Activated T-helper 9 cell treated with anti-CD3 and anti-CD28 coated beads, Interleukin-2, amount 50 U/mL, for 16 hours (primary cell): ENCODE measurements at regions not wholly inside any gene's neighbourhood (a gene's known extent, or its start where the extent isn't known, plus 50 kb on each side); places are given as distances from the start of the nearest gene placed in this dataset.

Source experiments
- DNase-seq: peaks from one replicate; pipeline ENCODE4 v3.0.0-alpha.2; 2020; ENCODE audit warnings: low read depth

- no peak for DNase-seq
Observed at GRCh38 chrX:43018031-43018430, 240.1 kb upstream of the PPP1R2C start.

GRCh38 chrX:43019021-43019420 lies 241.1 kb upstream of the PPP1R2C start:
- DNase-seq: no peak

GRCh38 chrX:43025806-43026315 lies 247.9 kb upstream of the PPP1R2C start:
- no peak for DNase-seq

DNA sequence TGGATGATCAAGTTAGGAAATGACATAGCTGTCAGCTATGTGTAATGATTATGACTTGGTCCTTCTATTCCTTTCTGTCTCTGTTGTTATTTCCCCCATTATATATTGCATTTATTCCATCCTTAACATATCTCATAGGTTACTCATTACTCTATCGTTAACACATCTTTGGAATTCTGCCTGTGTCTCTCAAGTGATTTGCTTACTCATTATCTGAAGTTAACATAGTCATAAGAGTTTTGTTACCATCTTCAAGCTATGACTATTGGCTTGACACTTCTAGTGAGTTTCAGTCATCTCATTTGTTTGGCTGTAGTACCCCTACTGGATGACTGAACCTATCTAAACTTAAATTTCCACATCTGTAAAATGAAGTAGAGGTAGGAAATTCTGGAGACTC lies 286.1 kb upstream of the PPP1R2C start:
- no peak for DNase-seq

DNA sequence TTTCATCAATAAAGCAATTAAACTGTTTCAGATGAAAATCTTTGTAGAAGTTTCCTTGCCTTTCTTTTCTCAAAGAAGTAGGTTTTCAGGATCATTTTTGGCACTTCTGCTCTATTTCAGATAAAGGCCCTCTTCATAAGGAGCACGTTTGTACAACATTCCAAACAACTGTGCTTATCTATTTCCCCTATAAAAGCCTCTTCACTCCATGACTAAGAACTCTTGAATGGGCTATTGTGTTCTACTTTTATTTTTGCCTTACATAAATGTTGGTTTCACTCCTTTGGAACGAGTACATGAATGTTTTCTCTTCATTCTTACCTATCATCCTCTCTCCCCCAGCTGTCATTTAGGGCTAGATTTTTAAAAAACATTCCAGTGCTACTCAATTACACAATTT lies 288.0 kb upstream of the PPP1R2C start:
- no peak for DNase-seq

- no peak for DNase-seq
Observed at GRCh38 chrX:43068639-43069038, 290.7 kb upstream of the PPP1R2C start.

DNA sequence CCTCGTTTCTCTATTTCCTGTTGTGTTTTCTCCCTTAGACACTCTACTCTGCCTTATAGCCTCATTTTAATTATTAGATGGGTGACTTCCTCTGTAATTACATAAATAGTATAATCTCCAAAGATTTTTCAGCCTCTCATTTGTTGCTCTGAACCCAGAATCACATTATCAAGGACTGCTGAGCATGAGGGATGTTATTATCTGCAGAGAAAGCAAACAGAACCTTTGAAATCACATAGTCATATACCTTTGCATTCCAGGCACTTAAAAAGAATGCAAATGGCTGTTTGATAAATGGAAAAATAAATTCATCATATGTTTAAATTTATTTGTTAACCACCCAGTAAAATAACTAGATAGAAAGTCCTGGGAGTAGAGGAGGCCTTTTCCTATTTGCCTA lies 305.1 kb upstream of the PPP1R2C start:
- DNase-seq: no peak

DNA sequence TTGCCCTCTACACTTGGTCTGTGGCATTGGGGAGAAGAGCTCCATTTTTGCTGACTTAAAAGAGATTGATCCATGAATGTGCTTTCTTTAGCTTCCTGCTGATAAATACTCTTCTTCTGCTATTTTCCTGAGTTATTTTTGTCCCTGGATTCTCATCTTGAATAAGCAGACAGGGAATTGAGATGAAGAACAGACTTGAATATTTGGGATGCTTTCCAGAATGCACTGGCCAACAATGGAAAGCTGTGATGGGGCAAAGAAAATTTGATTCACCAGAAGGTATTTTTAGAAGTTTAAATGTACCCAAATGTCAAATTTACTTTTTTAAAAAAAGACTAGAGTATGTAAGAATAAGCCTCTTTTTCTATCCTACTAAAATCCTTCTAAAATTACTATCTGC lies 309.9 kb upstream of the PPP1R2C start:
- DNase-seq: no peak

DNA sequence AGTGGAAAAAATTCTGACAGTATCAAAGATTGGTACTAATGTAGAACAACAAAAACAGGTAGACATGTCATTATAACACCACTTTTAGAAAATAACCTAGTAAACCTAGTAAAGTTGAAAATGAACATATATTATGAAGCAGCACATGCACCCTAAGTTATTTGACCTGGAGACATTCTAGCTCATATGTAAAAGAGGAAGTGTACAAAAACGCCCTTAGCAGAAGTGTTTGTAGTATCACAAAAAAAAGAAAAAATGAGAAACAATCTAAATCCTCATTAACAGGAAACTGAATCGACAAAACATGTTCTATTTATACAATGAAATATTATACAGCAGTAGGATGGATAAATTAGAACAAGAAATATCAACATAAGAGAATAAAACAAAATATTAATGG lies 318.9 kb upstream of the PPP1R2C start:
- no peak for DNase-seq

GRCh38 chrX:43106009-43106408 lies 328.0 kb upstream of the PPP1R2C start:
- no peak for DNase-seq

- DNase-seq: no peak
Observed at GRCh38 chrX:43108828-43109227, 330.9 kb upstream of the PPP1R2C start.

GRCh38 chrX:43121637-43122036 lies 343.7 kb upstream of the PPP1R2C start:
- DNase-seq: no peak

DNA sequence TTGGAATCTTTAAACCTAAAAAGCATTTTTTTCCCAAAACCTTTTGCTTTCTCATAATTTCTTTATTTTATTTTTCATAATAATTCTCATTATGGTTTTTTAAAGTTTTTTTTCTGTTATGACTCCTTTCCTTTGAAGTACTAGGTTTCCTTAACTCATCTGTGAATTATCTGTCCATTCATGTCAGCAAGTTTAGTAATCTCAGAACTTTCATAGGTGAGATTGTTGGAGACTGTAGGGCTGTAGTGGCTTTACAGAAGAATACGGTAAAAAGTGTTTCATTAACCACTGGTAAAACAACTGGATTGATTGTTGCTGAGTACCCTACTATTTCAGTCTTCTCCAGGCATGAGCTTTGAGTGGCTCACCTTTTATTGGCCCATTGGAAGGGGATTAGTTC lies 361.7 kb upstream of the PPP1R2C start:
- no peak for DNase-seq

GRCh38 chrX:43140582-43140981 lies 362.6 kb upstream of the PPP1R2C start:
- no peak for DNase-seq

- DNase-seq: no peak
Observed at GRCh38 chrX:43141885-43142284, 363.9 kb upstream of the PPP1R2C start.

DNA sequence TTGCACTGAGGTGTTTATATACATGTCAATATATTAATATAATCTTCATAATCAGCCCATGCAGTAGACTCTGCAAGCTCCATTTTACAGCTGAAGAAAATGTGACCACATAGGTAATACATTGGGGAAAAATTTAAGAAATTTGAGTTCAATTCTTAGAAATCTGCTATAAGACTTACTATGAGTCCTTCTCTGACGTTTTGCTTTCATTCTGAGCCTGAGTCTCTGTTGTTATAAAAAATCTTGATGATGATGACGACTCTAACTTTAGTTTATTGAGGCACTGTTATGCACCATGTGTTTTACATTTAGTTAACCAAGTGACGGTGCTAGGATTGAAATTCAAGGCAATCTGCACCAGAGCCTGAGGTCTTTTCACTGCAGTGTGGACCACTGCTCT lies 370.3 kb upstream of the PPP1R2C start:
- no peak for DNase-seq

DNA sequence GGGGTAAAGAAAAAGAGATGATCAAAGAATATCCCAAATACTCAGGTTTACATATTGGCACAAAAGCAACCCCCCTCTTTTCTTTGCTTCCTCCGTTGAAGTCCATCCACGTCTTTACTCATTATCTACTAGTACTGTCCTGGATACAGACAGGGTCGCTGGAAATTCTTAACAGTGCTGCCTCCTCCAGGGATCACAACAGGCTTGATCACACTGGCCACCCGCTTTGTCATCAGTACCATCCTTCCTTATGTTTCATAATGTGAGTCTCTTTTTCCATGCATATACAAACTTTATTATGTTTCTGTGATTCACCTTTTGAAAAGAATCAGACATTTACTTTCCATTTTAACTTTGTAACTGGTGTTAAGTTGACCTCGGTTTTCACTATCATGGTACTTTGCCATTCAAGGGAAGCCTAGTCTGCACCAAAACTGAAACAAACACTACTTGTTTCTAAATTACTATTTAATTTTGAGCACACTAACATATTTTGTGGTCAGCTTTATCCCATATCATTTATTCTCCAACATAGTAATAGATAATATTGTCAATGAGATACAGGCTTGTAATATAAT lies 387.5 kb upstream of the PPP1R2C start:
- DNase-seq: no peak

- no peak for DNase-seq
Observed at GRCh38 chrX:43166874-43167273, 388.9 kb upstream of the PPP1R2C start.

DNA sequence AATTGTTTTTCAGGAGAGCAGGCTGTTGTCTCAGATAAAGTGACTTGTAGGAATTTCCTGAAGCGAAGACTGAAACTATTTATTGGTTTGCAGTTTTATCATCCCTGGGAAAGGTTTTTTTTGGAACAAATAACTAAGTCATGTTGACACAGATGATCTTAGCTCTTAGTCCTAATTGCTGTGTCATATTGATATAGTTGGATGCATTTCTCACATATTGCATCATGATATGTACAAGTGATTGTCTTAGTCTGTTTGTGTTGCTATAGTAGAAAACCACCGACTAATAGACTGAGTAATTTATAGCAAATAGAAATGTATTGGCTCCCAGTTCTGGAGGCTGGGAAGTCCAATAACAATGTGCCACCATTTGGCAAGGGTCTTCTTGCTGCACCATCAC lies 397.5 kb upstream of the PPP1R2C start:
- no peak for DNase-seq

DNA sequence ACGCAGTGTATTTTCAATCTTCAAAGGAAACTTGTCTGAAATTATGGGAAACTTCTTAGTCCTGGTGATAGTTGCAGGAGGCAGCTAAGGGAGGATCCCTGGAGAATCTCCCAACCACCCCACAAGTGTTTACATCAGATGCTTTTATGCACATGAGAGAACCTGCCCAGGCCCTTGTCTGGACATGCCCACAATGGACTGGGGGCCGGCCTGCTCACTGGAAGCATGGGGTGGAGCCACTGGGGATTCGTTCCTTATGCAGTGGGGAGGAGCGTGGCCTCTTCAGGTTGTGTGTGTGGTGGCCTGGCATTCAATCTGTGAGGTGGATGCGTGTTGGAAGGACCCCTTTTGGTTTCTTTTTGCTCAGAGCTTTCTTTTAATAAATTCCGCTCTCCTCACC lies 398.7 kb upstream of the PPP1R2C start:
- no peak for DNase-seq

GRCh38 chrX:43188296-43188695 lies 410.3 kb upstream of the PPP1R2C start:
- DNase-seq: no peak

DNA sequence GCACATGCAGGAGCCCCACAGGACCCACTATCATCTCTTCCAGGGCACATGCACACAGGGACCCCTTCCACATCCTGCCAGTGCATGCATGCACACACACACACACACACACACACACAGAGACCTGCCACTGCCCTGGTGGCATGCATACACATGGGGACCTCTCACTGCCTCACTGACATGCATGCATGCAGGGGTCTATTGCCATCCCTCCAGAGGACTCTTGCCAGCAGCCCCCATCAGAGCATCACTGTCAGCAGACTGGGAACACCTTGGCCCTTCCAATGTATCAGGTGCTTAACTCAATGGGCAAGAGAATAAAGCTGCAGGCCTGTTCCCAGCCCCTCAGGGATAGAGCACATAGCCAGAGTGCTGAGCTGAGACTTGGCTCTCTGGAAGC lies 433.6 kb upstream of the PPP1R2C start:
- no peak for DNase-seq

DNA sequence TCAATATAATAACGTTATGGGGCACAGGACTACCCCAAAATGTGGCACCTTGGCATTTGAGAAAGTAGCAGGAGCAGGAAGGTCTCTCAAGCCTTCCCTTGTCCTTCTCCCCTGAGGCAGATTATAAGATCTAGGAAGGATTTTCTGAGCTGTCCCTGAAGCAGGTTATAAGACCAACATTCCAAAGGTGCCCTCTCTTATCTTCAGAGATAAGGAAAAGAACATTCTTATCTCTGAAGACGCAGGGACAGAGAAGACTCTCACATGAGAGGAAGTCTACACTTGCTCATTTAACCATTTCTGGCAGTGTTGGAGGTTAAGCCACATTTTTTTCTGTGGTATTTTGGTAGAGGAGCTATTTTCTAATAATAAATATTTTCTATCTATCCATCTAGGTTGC lies 437.9 kb upstream of the MAOA start:
- no peak for DNase-seq

DNA sequence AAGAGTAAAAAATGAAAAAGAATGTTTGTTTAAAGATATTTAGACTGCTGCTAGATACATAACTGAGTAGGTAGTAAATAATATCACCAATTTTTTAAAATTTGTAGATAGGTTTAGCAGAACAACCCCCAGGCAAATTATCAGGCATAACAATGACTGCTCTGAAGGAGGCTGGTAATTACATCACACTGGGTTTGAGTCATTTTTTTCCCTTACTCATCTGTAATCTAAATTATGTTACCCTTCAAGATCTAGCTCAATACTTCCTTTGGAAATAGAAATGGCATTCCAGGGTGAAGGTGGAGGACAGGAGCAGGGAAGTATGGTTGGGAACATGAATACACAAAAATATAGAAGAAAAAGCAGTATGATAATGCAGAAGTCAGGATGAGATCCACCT lies 431.6 kb upstream of the MAOA start:
- DNase-seq: no peak
